Ovary (tissue), 3 donors: ENCODE measurements at regions not wholly inside any gene's neighbourhood (a gene's known extent, or its start where the extent isn't known, plus 50 kb on each side); places are given as distances from the start of the nearest gene placed in this dataset.

ENCODE experiments used
- CTCF ChIP-seq, 3 donors: fragments of 450-650 bp in 2 of 3; fragments of 200-600 bp in 1 of 3; IDR thresholded peaks; one replicate each; pipeline versions ENCODE4 v1.5.1 to v1.8.0; 2016 to 2022; ENCODE audit warnings: antibody characterized with exemption in 3 of 3, mild to moderate bottlenecking in 1 of 3
- POLR2A ChIP-seq: fragments of 450-650 bp; IDR thresholded peaks from one replicate; pipeline ENCODE4 v1.6.1; 2017; ENCODE audit warnings: antibody characterized with exemption, mild to moderate bottlenecking, moderate library complexity
- donor health status: DM: no; HTN: no; CAD: no.

GRCh38 chr5:105131045-105131444 is 1568.5 kb upstream of the NUDT12 start:
- TF ChIP-seq CTCF (IDR thresholded peaks at IDR 0.05) (no peak), POLR2A (no peak)
